ENCODE measurements at regions not wholly inside any gene's neighbourhood (a gene's known extent, or its start where the extent isn't known, plus 50 kb on each side); places are given as distances from the start of the nearest gene placed in this dataset.

DNA sequence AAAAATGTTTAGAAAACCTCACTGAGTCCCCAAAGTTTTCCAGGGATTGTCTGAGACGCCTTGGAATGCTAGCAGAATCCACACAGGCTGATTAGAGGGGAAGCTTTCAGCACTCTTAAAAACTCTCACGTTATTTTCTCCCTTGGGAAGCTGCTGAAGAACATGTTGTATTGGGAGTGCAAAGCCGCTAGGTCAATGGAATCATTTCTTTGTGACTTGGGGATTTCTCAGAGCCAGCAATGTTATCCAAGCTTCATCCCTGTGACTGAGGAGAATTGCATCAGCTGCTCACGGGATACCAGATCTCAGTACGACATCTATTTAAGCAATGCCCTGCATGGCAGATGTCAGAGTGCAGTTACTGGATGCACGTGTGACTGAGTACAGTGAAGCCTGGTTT lies 426.4 kb upstream of the MPDZ start:
- DNase-seq, result peak; percentile 74

DNA sequence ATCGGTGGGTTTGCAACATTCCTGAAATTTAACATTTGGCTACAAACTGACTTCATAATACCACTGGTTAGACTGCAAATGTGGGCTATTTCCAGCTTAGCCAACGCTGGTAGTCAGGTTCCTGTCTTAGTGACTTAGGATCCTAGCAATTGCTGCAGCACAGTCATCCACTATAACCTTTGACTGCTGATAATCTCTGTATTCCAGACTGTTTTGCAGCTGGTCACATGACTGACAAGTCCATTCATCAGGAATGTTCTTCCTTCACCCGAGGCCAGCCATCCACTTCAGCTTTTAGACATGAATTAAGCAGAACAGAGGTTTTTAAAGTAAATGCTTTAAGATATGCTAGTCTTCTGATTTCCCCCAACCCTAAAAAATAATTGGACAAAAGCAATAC lies 425.9 kb upstream of the MPDZ start:
- DNase-seq, result no peak

DNA sequence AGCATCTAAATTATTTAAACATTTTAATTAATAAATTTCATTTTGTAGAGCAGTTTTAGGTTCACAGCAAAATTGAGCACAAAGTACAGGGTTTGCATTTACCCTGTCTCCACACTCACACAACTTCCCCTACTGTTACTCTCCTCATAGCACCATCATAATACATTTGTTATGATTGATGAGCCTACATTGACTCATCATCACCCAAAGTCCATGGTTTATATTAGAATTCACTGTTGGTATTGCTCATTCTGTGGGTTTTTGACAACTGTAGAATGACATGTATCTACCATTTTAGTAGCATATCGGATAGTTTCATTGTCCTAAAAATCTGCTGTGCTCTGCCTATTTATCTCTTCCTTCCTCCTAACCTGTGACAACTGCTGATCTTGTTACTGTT lies 411.1 kb upstream of the MPDZ start:
- no peak for DNase-seq

DNA sequence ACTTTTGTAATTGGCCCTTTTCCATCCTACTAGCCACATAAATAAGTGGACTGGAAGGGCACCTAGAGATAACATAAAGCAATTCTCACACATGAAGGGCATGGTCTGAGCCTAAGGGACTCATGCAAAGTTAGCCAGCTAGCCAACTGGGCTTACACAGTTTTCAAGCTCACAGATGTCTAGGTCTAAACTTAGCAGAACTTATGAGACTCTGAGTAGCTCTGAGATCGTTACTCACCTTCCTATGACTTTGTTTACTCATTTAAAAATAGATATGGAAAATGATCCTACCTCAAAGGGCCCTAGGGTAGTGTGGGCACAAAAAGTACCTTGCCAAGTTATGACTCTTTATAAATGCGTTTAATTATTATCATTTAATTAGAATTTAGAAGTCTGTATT lies 410.4 kb upstream of the MPDZ start:
- no peak for DNase-seq

GRCh38 chr9:13688990-13689600 lies 409.6 kb upstream of the MPDZ start:
- DNase-seq, result no peak

DNA sequence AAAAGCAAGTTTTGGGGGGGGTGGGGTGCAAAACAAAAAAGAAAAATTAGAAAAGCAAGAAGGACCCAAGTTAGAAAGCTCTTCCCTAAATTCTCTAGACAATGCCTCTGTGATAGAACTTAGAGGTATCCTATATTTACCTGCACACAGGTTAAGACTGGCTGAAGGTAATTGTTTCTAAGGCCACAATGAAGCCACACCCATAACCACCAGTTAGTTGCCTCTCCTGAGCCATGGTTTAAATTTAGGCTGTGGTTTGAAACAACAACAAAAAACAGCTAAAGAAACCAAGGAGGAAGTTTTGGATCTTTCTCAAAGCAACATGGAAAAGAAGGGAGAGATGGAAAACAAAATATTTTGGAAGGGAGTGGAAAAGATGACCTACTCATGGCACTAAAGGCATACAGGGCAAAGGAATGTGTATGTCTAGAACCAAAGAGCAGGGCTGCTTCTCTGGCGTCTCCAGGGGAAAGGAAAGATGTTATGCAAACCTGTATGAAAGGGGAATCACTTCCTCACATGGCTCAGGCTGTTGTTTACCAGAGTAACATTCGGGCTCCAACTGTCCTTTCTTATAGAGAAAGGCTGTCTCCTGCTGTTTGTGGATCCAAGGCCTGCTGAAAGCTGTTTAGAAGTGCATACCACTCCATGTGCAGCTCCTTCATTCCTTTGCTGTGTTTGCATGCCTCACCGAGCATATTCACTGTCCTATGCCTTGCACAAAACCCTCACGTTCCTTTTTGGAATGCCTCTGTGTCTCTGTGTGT lies 408.9 kb upstream of the MPDZ start:
- no peak for DNase-seq

DNA sequence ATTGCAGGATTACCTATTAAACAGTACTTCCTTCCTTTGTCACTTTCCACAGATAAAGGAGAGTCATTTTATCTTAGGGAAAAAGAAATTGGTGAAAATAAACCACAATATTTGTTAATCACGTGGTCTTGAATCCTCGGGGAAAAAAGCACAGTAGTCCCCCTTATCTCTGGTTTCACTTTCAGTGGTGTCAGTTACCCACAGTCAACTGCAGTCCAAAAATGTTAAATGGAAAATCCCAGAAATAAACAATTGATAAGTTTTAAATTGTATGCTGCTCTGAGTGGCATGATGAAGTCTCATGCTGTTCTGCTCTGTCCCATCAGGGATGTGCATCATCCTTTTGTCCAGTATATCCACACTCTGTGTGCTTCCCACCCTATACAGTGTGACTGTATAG lies 405.2 kb upstream of the MPDZ start:
- no peak for DNase-seq

GRCh38 chr9:13677801-13678200 lies 398.3 kb upstream of the MPDZ start:
- no peak for DNase-seq

- no peak for DNase-seq
Measured at GRCh38 chr9:13675638-13676000, 396.1 kb upstream of the MPDZ start.

- DNase-seq, result no peak
Measured at GRCh38 chr9:13674926-13675637, 395.6 kb upstream of the MPDZ start.

DNA sequence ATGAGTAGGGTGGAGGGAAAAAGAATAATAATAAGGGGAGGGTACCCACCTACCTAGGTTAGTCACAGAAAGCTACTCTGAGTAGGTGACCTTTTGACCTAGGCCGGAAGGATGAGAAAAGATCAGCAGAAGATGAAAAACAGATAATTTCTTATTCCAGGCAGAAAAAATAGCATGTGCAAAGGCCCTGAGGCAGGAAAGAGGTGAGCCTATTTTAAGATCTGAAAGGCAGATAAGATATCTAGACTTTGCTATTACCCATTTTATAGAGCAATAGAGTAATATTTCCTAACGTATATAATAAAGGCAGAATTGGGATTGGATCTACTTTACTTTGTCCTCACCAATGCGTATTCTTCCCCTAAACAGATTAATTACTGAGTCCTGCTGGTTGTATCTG lies 393.9 kb upstream of the MPDZ start:
- DNase-seq, result no peak

DNA sequence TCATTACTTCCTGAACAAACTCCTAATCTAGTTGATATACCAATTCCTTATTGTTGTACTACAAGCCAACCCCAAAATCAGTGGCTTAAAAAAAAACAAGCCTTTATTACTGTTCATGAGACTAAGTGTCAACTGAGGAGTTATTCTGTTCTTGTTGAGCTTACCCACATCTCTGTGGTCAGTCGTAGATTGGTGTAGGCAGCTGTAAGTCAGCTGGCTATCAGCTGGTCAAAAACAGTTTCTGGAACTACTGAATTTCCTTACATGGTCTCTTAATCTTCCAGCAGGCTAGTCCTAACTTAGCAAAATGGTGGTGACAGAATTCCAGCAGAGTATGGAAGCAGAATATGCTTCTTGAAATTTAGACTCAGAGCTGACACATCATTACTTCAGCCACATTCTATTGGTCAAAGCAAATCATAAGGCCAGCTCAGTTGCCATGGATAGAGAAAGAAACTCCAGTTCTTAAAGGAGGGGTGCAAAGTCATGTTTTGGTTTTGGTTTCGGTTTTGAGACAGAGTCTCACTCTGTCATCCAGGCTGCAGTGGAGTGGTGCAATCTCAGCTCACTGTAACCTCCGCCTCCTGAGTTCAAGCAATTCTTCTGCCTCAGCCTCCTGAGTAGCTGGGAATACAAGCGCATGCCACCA lies 386.1 kb upstream of the MPDZ start:
- DNase-seq, result no peak

DNA sequence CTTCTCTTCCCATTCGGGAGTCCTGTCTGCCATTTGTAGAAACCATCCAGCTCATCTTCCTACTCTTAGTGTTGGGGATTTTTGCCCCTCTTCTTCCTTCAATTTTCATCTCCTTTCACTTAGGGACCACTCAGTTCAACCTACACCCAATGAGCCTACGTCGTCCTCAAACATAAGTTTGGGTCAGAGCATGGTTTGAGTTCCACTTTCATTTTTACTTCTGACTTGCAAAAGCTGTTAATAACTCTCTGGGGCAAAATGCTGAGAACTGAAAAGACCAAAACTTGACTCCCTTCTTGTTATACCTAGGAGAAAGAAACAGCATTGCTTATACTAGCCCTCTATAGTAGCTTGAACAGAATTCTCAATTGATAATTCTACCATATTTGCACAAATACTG lies 381.5 kb upstream of the MPDZ start:
- DNase-seq, result no peak

DNA sequence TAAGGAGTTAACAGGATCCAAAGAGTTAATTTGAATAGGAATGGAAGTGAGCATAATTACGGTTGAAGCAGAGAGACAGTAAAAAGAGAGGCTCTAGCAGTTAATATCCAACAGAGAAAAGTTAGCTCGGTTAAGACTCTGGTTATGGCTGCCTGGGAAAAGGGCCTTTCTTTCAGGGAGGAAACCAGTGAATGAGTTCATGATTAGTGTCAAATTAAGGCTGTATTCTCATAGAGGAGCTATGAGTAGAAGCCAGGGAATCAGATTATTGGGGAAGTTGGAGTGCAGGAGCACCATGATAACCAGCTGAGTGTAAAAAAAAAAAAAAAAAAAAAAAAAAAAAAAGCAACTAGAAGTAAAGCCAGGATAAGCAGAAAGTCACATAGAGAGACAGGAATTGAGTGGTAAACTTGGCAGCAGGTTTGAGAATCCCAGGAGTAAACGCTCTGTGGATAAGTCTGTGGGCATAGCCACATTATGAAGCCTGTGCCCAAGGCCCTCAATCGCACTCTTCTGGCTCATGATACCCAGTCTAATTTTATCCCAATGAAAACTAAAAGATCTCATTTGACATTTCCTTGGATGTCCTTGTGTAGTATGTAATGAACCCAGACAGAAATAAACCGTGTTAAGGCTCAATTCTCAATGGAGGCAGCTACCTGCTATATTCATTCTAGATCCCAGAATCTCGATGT lies 372.6 kb upstream of the MPDZ start:
- DNase-seq, result no peak

DNA sequence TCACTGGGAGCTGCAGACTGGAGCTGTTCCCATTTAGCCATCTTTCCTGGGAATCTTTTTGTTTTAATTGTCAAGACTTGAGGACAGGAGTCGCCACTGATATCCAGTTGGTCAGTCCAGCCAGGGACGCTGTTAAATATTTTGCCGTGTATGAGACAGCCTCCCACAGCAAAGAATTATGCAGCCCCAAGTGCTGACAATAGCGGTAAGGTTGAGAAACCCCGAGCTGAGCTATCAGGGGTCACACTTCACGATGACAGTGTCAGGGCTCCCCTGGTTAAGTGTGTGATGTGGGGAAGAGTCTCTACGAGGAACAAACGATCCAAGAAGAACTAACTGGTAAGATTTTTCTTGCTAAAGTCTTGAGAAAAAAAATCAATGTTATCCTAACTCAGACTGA lies 372.0 kb upstream of the MPDZ start:
- no peak for DNase-seq

GRCh38 chr9:13648676-13649075 lies 369.2 kb upstream of the MPDZ start:
- no peak for DNase-seq

DNA sequence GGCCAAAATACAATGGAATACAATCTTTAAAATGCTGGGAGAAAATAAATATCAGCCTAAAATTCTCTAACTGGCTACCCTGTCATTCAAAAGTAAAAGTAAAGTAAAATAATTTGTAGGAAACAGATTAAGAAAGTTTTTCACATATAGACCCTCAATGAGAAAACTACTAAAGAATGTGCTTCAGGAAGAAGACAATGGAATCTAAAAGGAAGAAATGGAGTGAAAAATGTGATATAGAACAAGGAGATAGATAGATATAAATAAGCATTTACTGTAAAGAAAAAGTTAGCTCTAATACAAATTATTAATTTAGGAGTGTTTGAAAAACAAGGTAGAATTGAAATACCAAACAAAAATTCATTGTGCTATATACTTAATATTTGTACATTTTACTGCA lies 368.6 kb upstream of the MPDZ start:
- no peak for DNase-seq

DNA sequence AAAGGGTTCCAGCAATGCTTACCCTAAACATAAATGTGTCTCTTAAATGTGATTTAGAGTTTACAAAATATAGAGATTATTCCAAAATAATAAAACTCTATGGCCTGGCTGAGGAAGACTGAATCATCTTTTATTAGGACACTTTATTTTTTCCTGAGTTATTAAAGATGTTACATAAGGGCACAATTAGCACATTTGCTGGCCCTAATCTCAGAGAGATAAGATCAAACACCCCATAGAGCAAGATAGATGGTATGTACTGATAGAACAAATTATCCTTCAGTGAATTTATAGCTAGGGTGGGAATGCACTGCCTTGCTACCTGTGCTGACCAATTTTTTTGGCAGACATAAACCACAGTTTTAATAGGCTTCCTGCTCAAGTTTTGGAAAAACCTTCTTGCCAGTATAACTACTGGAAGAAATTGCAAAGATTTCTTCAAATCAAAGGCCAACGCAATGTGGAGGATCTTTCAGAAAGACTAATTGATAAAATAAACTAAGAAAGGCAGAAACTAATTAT lies 367.1 kb upstream of the MPDZ start:
- no peak for DNase-seq

GRCh38 chr9:13645557-13645956 lies 366.1 kb upstream of the MPDZ start:
- DNase-seq, result no peak

DNA sequence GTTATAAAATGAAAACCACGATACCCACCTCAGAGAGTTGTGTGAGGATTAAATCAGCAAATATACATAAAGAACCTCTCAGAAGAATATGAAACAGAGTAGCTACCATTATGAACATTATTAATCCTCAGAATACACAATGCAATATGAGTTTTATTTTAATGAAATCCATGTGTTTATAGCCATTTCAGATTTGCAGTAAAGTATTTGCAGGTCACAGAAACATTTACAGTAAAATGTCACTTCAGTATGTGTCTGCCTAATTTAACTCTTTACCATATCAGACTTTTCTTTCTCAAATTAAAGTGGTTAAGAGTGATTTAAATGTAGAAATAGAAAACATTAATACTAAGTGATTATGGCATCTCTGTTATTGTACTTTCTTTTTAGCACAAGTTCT lies 365.2 kb upstream of the MPDZ start:
- DNase-seq, result no peak

GRCh38 chr9:13642646-13643045 lies 363.2 kb upstream of the MPDZ start:
- DNase-seq, result no peak

- no peak for DNase-seq
Measured at GRCh38 chr9:13629067-13629466, 349.6 kb upstream of the MPDZ start.

- DNase-seq, result no peak
Measured at GRCh38 chr9:13628526-13628925, 349.0 kb upstream of the MPDZ start.
